ENCODE measurements at regions not wholly inside any gene's neighbourhood (a gene's known extent, or its start where the extent isn't known, plus 50 kb on each side); places are given as distances from the start of the nearest gene placed in this dataset.

DNA sequence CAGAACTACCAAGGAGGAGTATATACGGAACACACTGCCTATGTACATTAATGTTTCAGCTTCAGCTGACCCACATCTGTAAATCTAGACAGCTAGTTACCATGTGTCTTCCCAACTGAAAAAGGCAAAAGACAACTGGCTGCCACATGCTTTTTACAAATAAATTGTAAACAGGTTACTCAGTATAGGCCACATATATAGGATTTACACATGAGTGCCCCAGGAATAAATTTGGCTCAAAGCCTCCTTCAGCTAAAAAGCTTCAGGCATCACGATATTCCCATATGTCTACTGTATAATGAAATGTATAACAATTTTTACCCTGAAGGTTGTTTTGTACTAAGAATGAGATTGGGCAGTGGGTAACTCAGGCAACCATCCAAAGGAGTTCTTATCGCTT, 175.9 kb upstream of the BMP4 start:
- TF ChIP-seq, protein P1, sequence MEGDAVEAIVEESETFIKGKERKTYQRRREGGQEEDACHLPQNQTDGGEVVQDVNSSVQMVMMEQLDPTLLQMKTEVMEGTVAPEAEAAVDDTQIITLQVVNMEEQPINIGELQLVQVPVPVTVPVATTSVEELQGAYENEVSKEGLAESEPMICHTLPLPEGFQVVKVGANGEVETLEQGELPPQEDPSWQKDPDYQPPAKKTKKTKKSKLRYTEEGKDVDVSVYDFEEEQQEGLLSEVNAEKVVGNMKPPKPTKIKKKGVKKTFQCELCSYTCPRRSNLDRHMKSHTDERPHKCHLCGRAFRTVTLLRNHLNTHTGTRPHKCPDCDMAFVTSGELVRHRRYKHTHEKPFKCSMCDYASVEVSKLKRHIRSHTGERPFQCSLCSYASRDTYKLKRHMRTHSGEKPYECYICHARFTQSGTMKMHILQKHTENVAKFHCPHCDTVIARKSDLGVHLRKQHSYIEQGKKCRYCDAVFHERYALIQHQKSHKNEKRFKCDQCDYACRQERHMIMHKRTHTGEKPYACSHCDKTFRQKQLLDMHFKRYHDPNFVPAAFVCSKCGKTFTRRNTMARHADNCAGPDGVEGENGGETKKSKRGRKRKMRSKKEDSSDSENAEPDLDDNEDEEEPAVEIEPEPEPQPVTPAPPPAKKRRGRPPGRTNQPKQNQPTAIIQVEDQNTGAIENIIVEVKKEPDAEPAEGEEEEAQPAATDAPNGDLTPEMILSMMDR (IDR thresholded peaks at IDR 0.05) = no peak
- TF ChIP-seq POLR2A (IDR thresholded peaks at IDR 0.05) (no peak), POLR2AphosphoS5 (IDR thresholded peaks at IDR 0.05) (no peak)
